Cardiac fibroblast (primary cell): ENCODE measurements at regions not wholly inside any gene's neighbourhood (a gene's known extent, or its start where the extent isn't known, plus 50 kb on each side); places are given as distances from the start of the nearest gene placed in this dataset.

Experiments
- DNase-seq, 2 donors: peaks; one replicate each; pipeline versions ENCODE4 v3.0.0 to v3.0.0-alpha.2; 2010; ENCODE audit warnings: low read depth in 2 of 2
- H3K4me3 ChIP-seq, 2 donors: replicated peaks in 1 of 2; 1 replicate in 1 of 2; 2 replicates in 1 of 2; pipeline ENCODE4 v1.5.1; 2011; ENCODE audit warnings: low read depth in 2 of 2, low read length in 2 of 2, mild to moderate bottlenecking in 2 of 2, moderate library complexity in 1 of 2
- CTCF ChIP-seq: IDR thresholded peaks from one replicate; pipeline ENCODE4 v1.5.1; 2011; ENCODE audit warnings: low read depth, mild to moderate bottlenecking, low read length, inconsistent platforms

DNA sequence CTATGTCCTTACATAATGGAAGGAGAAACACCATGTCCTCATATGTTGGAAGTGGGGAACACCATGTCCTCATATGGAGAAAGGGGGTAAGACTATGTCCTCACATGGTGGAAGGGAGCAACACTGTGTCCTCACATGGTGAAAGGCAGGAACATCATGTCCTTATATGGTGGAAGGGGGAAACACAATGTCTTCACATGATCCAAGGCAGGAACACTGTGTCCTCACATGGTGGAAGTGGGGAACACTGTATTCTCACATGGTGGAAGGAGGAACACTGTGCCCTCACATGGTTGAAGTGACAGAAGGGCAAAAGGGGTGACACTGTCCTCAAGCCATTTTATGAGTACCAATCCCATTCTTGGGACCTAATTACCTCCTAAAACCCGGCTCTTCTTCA is 146.3 kb upstream of the ETV3 start:
- H3K4me3 ChIP-seq: no peak overlapping the region
- TF ChIP-seq CTCF: no peak
- no peak for DNase-seq

DNA sequence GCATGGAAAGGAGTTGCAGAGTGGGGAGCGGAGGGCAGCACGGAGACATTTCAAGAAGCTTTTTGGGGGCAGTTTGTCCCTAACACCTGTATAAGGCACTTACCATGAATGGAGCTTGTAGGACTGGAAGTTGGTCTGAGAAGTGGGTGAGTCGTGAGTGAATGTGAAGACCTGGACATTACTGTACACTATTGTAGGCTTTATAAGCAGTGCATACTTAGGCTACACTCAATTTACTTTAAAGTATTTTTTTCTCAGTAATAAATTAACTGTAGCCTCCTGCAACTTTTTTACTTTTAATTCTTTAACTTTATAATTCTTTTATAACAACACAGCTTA is 141.6 kb upstream of the ETV3 start:
- DNase-seq: no peak
- H3K4me3 ChIP-seq: no peak overlapping the region
- no peak for TF ChIP-seq CTCF

DNA sequence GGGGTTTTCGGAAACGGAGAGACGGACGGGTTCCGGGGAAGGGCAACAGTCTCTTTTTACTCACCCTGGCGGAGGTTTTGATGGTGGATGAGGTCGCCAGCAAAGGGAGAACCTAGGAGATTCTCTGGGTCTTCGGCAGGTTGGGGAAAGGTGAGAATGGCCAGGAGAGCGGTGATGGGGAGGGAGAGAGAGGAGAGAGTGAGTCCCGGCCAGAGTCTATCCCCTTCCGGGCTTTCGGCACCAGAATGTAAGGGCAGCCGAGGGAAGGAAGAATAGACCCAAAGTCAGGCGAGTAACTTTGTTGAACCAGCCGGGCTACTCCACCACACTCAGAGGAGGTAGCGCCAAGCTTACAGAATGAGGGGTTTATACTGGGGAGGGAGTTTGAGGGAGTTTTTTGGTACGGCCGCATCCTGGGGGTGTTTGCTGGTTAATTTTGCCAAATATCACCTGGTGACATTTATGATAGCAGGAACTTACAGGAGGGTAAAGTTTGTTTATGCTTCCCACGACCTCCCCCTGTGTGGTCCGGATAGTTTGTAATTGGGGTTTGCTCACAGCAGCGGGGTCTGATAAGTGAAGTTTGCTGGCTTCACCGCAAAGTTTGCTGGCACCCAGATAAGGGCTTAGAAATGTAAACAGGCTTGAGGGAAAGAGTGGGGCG is 141.1 kb upstream of the ETV3 start:
- TF ChIP-seq CTCF: no peak
- DNase-seq: no peak

DNA sequence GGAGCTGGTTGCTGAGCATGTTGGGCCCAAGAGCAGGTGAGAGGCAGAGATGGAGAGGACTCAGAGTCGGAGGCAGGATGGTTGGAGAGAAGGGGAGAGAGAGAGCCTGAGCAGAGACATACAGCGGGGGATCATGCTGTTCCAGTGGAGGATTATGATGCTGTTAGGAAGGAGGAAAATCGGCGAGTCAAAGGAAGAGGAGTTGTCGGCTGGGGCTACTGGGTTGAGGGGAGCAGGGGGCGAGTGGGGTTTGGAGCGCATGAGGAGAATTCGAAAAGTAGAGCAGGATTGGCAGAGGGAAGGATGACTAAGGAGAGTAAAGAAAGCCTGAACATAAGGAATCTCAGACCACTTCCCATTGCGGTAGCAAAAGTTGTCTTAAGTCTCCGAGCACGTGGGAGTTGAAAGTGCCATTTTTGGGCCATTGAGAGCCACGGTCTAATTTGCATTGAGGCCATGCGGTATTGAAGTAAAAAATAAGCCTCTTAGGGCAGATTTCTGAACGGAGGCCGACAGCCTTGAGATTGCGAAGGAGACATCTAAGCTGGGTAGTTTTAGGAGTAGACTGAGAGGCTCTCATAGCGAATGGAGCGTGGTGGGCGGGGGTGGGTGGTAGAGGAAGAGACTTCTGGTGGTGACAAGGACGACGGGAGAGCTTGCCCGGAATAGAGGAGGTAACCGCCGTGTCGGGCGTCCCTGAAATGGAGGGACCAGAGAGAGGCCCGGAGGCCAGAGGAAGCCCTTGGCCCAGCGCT is 140.4 kb upstream of the ETV3 start:
- TF ChIP-seq CTCF: no peak
- H3K4me3 ChIP-seq: no peak overlapping the region

More for the DNA sequence above, 141.1 kb upstream of the ETV3 start:
- H3K4me3 ChIP-seq: no peak overlapping the region

DNA sequence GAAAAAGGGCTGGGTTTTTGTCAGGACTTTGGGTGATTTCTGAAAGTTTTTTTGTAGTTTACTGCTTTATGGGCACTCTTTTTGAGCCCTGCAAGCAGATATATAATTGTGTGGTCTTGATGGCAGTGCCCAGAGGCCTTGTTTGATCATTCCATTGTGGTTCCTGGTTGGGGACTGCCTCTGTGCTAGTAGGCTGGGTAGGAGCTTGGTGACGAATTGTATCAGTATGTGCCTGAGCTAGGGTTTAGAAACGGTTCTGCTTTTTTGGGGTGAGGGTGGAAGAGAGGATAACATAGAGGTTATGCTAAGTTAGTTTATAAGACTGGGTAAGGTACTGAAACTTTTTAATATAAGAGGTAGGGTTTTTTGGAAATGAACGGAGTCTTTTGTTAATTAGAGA is 139.7 kb upstream of the ETV3 start:
- DNase-seq: no peak
- no peak for TF ChIP-seq CTCF
- H3K4me3 ChIP-seq: no peak overlapping the region

More for the DNA sequence above, 140.4 kb upstream of the ETV3 start:
- DNase-seq: no peak

GRCh38 chr1:157277281-157277680 is 139.1 kb upstream of the ETV3 start:
- DNase-seq: no peak
- no peak for TF ChIP-seq CTCF
- no peak overlapping the region for H3K4me3 ChIP-seq
